Neural cell (in vitro differentiated cells): ENCODE measurements at regions not wholly inside any gene's neighbourhood (a gene's known extent, or its start where the extent isn't known, plus 50 kb on each side); places are given as distances from the start of the nearest gene placed in this dataset.

Experiments used
- H2AFZ ChIP-seq: fragments of 200-600, 300-800 bp; sonication (generic), shearing (Covaris generic); 2 replicates; pipeline ENCODE4 v1.6.0; 2014; ENCODE audit warnings: low read depth, mild to moderate bottlenecking, antibody characterized with exemption, low read length, moderate library complexity
- H3F3A ChIP-seq: fragments of 200-600 bp; shearing (Covaris generic); 2 replicates; pipeline ENCODE4 v1.6.1; 2016; ENCODE audit warnings: mild to moderate bottlenecking, moderate library complexity, mixed read lengths, antibody characterized with exemption, low read length; ENCODE audit not compliant: insufficient read depth, poor library complexity, severe bottlenecking
- H3K27ac ChIP-seq: fragments of 200-600, 300-800 bp; sonication (generic), shearing (Covaris generic); 2 replicates; pipeline ENCODE4 v1.5.1; 2014; ENCODE audit warnings: mild to moderate bottlenecking, low read length, moderate library complexity
- H3K27me3 ChIP-seq: fragments of 300-800, 200-600 bp; sonication (generic), shearing (Covaris generic); 2 replicates; pipeline ENCODE4 v1.6.0; 2014; ENCODE audit warnings: mild to moderate bottlenecking, low read depth, low read length, moderate library complexity; ENCODE audit not compliant: insufficient read depth
- H3K36me3 ChIP-seq: fragments of 300-800, 200-600 bp; sonication (generic), shearing (Covaris generic); 2 replicates; pipeline ENCODE4 v1.5.1; 2014; ENCODE audit warnings: mild to moderate bottlenecking, antibody characterized with exemption, low read length, moderate library complexity; ENCODE audit not compliant: insufficient read depth
- H3K4me2 ChIP-seq: fragments of 300-800, 200-600 bp; sonication (generic), shearing (Covaris generic); 2 replicates; pipeline ENCODE4 v1.6.0; 2014; ENCODE audit warnings: mild to moderate bottlenecking, low read length
- H3K4me3 ChIP-seq: fragments of 300-800, 200-600 bp; sonication (generic), shearing (Covaris generic); 2 replicates; pipeline ENCODE4 v1.5.1; 2014; ENCODE audit warnings: mild to moderate bottlenecking, low read length, moderate library complexity
- H3K79me2 ChIP-seq: fragments of 200-600 bp; shearing (Covaris generic); replicated peaks from 2 replicates; pipeline ENCODE4 v1.6.0; 2014; ENCODE audit warnings: mild to moderate bottlenecking, low read length, moderate library complexity; ENCODE audit not compliant: insufficient read depth
- H3K9ac ChIP-seq: fragments of 300-800, 200-600 bp; sonication (generic), shearing (Covaris generic); 2 replicates; pipeline ENCODE4 v1.6.1; 2016; ENCODE audit warnings: mild to moderate bottlenecking, low read length, mixed read lengths
- H3K9me2 ChIP-seq: fragments of 200-600 bp; shearing (Covaris generic); 2 replicates; pipeline ENCODE4 v1.6.1; 2016; ENCODE audit warnings: mild to moderate bottlenecking, low read length, mixed read lengths; ENCODE audit not compliant: insufficient read depth
- H3K9me3 ChIP-seq: fragments of 200-600, 300-800 bp; sonication (generic), shearing (Covaris generic); 2 replicates; pipeline ENCODE4 v1.6.1; 2016; ENCODE audit warnings: mild to moderate bottlenecking, mixed run types, low read length, moderate library complexity, mixed read lengths
- H4K20me1 ChIP-seq: fragments of 200-600 bp; shearing (Covaris generic); 2 replicates; pipeline ENCODE4 v1.6.1; 2016; ENCODE audit warnings: mild to moderate bottlenecking, mixed run types; ENCODE audit not compliant: insufficient read depth
- EP300 ChIP-seq: fragments of 450-650 bp; conservative IDR thresholded peaks from 2 replicates; pipeline ENCODE4 v1.6.1; 2014; ENCODE audit warnings: antibody characterized with exemption, mild to moderate bottlenecking, moderate library complexity; ENCODE audit not compliant: poor library complexity, severe bottlenecking
- EZH2 ChIP-seq: fragments of 200-600, 300-800 bp; shearing (Covaris generic), sonication (generic); IDR thresholded peaks from 2 replicates; pipeline ENCODE4 v1.6.1; 2014; ENCODE audit warnings: antibody characterized with exemption, low read length, borderline replicate concordance, mild to moderate bottlenecking; ENCODE audit not compliant: insufficient read depth, poor library complexity, severe bottlenecking
- MXI1 ChIP-seq: fragments of 450-650 bp; conservative IDR thresholded peaks from 2 replicates; pipeline ENCODE4 v1.6.1; 2014; ENCODE audit warnings: antibody characterized with exemption, mild to moderate bottlenecking; ENCODE audit not compliant: poor library complexity, severe bottlenecking
- POLR2AphosphoS5 ChIP-seq: IDR thresholded peaks from 2 replicates; pipeline ENCODE4 v1.6.1; 2012
- RAD21 ChIP-seq: fragments of 450-650 bp; conservative IDR thresholded peaks from 2 replicates; pipeline ENCODE4 v1.6.1; 2014; ENCODE audit warnings: antibody characterized with exemption, mild to moderate bottlenecking, moderate library complexity
- SMC3 ChIP-seq: fragments of 450-650 bp; conservative IDR thresholded peaks from 2 replicates; pipeline ENCODE4 v1.6.1; 2014; ENCODE audit warnings: antibody characterized with exemption, mild to moderate bottlenecking, moderate library complexity; ENCODE audit not compliant: poor library complexity
- TAF1 ChIP-seq: IDR thresholded peaks from 2 replicates; pipeline ENCODE4 v1.6.1; 2012; ENCODE audit warnings: low read depth
- TF ChIP-seq, protein P1 (sequence below): fragments of 450-650 bp; IDR thresholded peaks from 2 replicates; pipeline ENCODE4 v1.5.1; 2014; ENCODE audit warnings: antibody characterized with exemption, mild to moderate bottlenecking, moderate library complexity; ENCODE audit not compliant: poor library complexity, severe bottlenecking
- TF ChIP-seq, protein P2 (sequence below): IDR thresholded peaks from 2 replicates; pipeline ENCODE4 v1.6.1; 2012; ENCODE audit warnings: borderline replicate concordance

DNA sequence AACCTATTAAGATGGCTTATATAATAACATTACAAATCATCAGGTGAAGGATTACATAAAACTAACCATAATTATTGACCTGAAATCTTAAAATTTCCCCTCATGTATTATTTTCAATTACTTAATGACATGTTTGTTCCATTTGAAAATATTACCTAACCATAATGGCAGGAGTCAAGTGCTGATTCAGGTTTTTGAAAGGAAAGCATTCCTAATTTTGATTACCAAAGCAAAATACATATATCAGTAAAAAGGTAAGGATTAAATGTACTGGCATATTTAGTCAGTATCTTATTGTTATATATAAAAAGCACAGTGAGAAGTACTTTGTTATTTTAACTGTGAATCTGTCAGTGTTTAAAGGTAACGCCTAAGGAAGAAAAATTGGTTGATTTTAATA is 960.0 kb upstream of the CNTN5 start:
- TF ChIP-seq, protein P1, sequence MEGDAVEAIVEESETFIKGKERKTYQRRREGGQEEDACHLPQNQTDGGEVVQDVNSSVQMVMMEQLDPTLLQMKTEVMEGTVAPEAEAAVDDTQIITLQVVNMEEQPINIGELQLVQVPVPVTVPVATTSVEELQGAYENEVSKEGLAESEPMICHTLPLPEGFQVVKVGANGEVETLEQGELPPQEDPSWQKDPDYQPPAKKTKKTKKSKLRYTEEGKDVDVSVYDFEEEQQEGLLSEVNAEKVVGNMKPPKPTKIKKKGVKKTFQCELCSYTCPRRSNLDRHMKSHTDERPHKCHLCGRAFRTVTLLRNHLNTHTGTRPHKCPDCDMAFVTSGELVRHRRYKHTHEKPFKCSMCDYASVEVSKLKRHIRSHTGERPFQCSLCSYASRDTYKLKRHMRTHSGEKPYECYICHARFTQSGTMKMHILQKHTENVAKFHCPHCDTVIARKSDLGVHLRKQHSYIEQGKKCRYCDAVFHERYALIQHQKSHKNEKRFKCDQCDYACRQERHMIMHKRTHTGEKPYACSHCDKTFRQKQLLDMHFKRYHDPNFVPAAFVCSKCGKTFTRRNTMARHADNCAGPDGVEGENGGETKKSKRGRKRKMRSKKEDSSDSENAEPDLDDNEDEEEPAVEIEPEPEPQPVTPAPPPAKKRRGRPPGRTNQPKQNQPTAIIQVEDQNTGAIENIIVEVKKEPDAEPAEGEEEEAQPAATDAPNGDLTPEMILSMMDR = no peak
- TF ChIP-seq EP300 (no peak), RAD21 (no peak), SMC3 (no peak), EZH2 (no peak), MXI1 (no peak)
- TF ChIP-seq, protein P2, sequence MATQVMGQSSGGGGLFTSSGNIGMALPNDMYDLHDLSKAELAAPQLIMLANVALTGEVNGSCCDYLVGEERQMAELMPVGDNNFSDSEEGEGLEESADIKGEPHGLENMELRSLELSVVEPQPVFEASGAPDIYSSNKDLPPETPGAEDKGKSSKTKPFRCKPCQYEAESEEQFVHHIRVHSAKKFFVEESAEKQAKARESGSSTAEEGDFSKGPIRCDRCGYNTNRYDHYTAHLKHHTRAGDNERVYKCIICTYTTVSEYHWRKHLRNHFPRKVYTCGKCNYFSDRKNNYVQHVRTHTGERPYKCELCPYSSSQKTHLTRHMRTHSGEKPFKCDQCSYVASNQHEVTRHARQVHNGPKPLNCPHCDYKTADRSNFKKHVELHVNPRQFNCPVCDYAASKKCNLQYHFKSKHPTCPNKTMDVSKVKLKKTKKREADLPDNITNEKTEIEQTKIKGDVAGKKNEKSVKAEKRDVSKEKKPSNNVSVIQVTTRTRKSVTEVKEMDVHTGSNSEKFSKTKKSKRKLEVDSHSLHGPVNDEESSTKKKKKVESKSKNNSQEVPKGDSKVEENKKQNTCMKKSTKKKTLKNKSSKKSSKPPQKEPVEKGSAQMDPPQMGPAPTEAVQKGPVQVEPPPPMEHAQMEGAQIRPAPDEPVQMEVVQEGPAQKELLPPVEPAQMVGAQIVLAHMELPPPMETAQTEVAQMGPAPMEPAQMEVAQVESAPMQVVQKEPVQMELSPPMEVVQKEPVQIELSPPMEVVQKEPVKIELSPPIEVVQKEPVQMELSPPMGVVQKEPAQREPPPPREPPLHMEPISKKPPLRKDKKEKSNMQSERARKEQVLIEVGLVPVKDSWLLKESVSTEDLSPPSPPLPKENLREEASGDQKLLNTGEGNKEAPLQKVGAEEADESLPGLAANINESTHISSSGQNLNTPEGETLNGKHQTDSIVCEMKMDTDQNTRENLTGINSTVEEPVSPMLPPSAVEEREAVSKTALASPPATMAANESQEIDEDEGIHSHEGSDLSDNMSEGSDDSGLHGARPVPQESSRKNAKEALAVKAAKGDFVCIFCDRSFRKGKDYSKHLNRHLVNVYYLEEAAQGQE = no peak
- no peak overlapping the region for H3K4me2 ChIP-seq

DNA sequence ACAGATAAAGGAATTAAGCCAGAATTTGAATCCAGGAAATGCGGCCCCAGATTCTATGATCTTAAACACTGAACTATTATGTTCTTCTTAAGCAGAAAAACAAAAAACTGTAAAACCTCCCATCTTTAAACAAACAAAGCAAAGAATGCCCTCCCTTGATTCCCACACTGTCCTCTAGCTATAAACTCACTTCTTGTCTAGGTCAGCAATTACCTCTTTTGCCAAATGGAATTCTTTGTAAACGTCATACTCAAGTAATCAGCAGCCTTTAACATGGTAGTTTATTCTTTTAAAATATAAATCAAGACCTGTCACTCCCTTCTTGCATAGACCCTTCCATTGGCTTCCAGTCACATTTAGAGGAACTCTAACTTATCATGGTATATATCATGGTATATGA is 958.9 kb upstream of the CNTN5 start:
- Histone ChIP-seq H3K9me2 (no peaks in the 10 kb centered on the region), H3K27me3 (no peaks in the 10 kb centered on the region), H3K36me3 (no peaks in the 10 kb centered on the region), H3K9ac (no peak overlapping the region), H3F3A (no peaks in the 10 kb centered on the region), H2AFZ (no peak overlapping the region), H3K9me3 (no peaks in the 10 kb centered on the region), H3K4me2 (no peak overlapping the region), H4K20me1 (no peaks in the 10 kb centered on the region), H3K27ac (no peak overlapping the region), H3K4me3 (no peak overlapping the region), H3K79me2 (no peaks in the 10 kb centered on the region)
- TF ChIP-seq RAD21 (no peak), EP300 (no peak), POLR2AphosphoS5 (no peak), EZH2 (no peak), SMC3 (no peak), MXI1 (no peak), TAF1 (no peak)
- TF ChIP-seq, protein P2 = no peak
- TF ChIP-seq, protein P1 = no peak

More for the DNA sequence above, 960.0 kb upstream of the CNTN5 start:
- Histone ChIP-seq H3K36me3 (no peaks in the 10 kb centered on the region), H4K20me1 (no peaks in the 10 kb centered on the region), H3K27me3 (no peaks in the 10 kb centered on the region), H3K4me3 (no peak overlapping the region), H3K27ac (no peak overlapping the region), H3K9me2 (no peaks in the 10 kb centered on the region), H3K9ac (no peak overlapping the region), H3F3A (no peaks in the 10 kb centered on the region), H2AFZ (no peak overlapping the region), H3K9me3 (no peaks in the 10 kb centered on the region), H3K79me2 (no peaks in the 10 kb centered on the region)
